ENCODE measurements at regions not wholly inside any gene's neighbourhood (a gene's known extent, or its start where the extent isn't known, plus 50 kb on each side); places are given as distances from the start of the nearest gene placed in this dataset.

DNA sequence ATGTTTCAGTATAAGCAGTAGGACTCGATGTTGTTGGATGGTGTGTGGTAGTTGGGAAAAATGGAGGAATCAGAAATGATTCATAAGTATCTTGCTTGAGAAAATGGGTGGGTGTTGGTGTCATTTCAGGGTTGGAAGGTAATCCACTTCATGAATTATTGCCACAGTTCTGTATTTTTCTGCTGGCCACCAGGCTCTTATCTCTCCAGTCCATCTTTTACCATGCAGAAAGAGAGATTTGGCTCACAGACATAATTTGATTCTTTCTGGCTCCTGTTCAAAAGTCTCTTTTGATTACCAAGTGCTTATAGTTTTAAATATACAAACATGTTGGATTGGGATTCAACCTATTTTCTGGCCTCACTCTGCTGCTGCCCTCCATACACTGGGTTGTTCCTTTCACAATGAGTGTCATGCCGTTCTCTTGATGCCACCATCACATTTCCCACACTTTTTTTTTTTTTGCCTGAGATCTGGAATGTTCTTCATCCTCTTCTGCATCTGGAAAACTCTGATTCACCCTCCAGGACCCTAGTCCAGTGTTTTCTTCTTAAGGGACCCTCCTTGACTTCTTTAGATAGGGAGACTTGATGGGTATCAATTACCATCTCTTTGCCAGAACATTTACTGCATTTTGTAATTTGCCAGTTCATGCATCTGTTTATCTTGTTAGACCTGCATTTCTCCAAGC, 69.4 kb upstream of the GAP43 start:
- Histone ChIP-seq H3K27me3 (no peaks in the 10 kb centered on the region), H3K4me3 (no peak overlapping the region), H3K36me3 (no peaks in the 10 kb centered on the region), H3K4me1 (peaks cover 0 to 4% (median 0%) of the 10 kb centered on the region in 3 donors), H3K9me3 (no peaks in the 10 kb centered on the region), H3K27ac (no peak overlapping the region)
- WGBS, 2 donors (ENCODE audit: low coverage in 1 of 2): 75 to 88% methylated on average over 2 of the region's 2 CpGs
- TF ChIP-seq POLR2AphosphoS5 (IDR thresholded peaks at IDR 0.05) (no peak), POLR2A (IDR thresholded peaks at IDR 0.05) (no peak), EP300 (IDR thresholded peaks at IDR 0.05) (no peak)
- TF ChIP-seq, protein P1, sequence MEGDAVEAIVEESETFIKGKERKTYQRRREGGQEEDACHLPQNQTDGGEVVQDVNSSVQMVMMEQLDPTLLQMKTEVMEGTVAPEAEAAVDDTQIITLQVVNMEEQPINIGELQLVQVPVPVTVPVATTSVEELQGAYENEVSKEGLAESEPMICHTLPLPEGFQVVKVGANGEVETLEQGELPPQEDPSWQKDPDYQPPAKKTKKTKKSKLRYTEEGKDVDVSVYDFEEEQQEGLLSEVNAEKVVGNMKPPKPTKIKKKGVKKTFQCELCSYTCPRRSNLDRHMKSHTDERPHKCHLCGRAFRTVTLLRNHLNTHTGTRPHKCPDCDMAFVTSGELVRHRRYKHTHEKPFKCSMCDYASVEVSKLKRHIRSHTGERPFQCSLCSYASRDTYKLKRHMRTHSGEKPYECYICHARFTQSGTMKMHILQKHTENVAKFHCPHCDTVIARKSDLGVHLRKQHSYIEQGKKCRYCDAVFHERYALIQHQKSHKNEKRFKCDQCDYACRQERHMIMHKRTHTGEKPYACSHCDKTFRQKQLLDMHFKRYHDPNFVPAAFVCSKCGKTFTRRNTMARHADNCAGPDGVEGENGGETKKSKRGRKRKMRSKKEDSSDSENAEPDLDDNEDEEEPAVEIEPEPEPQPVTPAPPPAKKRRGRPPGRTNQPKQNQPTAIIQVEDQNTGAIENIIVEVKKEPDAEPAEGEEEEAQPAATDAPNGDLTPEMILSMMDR (IDR thresholded peaks at IDR 0.05): no peak
- ATAC-seq: no peak

DNA sequence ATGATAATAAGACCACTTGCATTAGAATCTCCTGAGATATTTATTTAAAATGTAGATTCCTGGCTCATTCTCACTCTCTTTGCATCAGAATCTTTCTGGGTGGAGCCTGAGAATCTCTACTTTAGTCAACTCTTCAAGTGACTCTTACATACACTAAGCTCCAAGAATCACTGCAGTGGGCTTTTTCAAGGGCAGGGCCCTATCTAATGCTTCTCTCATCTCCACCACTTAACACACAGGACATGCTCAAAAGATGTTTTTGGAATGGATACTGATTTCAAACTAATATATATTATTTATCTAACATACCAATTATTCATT, 68.9 kb upstream of the GAP43 start:
- Histone ChIP-seq H3K4me3 (no peak overlapping the region), H3K36me3 (no peaks in the 10 kb centered on the region), H3K27ac (no peak overlapping the region), H3K27me3 (no peaks in the 10 kb centered on the region), H3K9me3 (no peaks in the 10 kb centered on the region), H3K4me1 (peaks cover 0 to 4% (median 0%) of the 10 kb centered on the region in 3 donors)
- no peak for ATAC-seq
- no peak for TF ChIP-seq EP300 (IDR thresholded peaks at IDR 0.05)
- TF ChIP-seq, protein P1 (IDR thresholded peaks at IDR 0.05): no peak

DNA sequence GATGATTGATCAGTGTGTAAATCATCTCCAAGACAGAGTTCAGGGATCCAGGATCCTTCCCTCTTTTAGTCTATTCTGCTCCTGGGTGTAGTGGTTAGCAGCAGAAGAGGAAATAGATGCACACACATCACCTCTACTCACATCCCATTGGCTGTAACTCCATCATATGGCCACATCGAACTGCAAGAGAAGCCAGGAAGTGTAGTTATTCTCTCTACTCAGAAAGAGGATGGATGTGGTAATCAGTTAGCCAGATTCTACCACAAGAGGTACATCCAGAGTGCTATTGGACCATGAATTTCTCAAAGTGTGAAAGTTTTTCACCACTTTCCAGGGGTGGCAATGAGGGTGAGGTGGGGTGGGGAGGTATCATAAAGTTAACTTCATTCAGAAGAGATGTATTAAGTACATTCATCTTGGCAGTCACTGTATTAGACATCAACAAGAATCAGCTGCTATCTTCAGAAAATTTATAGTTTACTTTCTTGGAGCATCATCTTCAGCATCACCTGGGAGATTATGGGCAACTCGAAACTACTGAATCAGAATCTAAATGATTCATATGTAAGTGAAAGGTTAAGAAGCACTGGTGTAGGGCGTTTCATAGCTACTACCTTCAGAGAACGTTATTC, 60.6 kb upstream of the GAP43 start:
- ATAC-seq: no peak
- Histone ChIP-seq H3K9me3 (no peaks in the 10 kb centered on the region), H3K4me1 (no peaks in the 10 kb centered on the region), H3K4me3 (no peak overlapping the region), H3K27me3 (no peaks in the 10 kb centered on the region), H3K27ac (no peak overlapping the region), H3K36me3 (no peaks in the 10 kb centered on the region)
- WGBS, 2 donors (ENCODE audit: low coverage in 1 of 2): 79 to 87% methylated on average over 3 to 4 of the region's 4 CpGs
- no peak for TF ChIP-seq EP300 (IDR thresholded peaks at IDR 0.05)

DNA sequence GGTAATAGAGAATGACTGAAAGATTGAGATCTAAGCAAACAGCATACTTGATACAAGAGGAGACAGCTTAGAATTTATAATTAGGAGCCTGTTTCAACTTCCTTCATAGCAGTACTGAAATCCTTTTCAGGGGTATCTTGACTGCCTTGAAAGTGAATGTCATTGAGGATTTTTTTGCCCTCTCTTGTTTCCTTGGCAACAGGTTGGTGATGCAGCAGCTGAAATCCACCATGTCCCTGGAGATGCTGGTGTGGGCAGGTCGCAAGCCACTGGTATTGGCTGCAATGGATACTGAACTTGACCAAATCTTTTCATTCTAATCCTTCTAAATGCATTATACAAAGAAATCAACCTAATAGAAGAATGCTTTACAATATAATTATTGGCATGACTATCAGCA, 59.3 kb upstream of the GAP43 start:
- no peaks in the 10 kb centered on the region for H3K27me3 ChIP-seq
- H3K9me3 ChIP-seq: no peaks in the 10 kb centered on the region
- no peak for ATAC-seq
- no peaks in the 10 kb centered on the region for H3K4me1 ChIP-seq
- H3K4me3 ChIP-seq: no peak overlapping the region
- H3K36me3 ChIP-seq: no peaks in the 10 kb centered on the region
- no peak for TF ChIP-seq EP300 (IDR thresholded peaks at IDR 0.05)
- no peak for TF ChIP-seq POLR2A (IDR thresholded peaks at IDR 0.05)
- TF ChIP-seq, protein P1 (IDR thresholded peaks at IDR 0.05): no peak
- TF ChIP-seq POLR2AphosphoS5 (IDR thresholded peaks at IDR 0.05): no peak
- H3K27ac ChIP-seq: no peak overlapping the region
- WGBS, 2 donors (ENCODE audit: low coverage in 1 of 2): 100% methylated on average over 1 of the region's 1 CpG

DNA sequence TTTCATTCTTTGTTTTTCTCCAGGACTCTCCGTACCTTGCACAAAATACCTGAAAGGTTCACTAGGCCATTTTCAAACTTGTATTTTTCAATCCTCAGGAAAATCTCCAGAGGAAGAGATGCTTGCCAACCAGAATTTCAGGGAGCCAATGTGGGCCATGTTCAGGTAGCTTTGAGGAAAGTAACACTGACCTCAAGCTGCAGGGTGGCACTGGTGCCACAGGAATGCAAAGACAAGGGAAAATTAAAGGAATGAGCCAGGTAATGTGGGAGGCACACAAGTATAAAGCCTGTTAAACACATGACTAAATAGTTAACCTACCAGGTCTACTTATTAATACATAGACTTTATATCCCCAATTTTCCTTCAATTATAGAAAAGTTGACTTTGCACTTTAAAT, 51.9 kb upstream of the GAP43 start:
- H3K4me1 ChIP-seq: no peaks in the 10 kb centered on the region
- no peaks in the 10 kb centered on the region for H3K27me3 ChIP-seq
- ATAC-seq: no peak
- no peak overlapping the region for H3K27ac ChIP-seq
- 93% methylated on average over 1 of the region's 1 CpG; no CpG with 5 or more reads in 1 of the 2 donors for WGBS, 2 donors (ENCODE audit: low coverage in 1 of 2)
- H3K36me3 ChIP-seq: no peaks in the 10 kb centered on the region
- H3K4me3 ChIP-seq: no peak overlapping the region
- H3K9me3 ChIP-seq: no peaks in the 10 kb centered on the region
- TF ChIP-seq POLR2AphosphoS5 (IDR thresholded peaks at IDR 0.05) (no peak), EP300 (IDR thresholded peaks at IDR 0.05) (no peak), POLR2A (IDR thresholded peaks at IDR 0.05) (no peak)
- TF ChIP-seq, protein P1 (IDR thresholded peaks at IDR 0.05): no peak
